Skeletal muscle tissue (tissue), 3 donors: ENCODE measurements at regions not wholly inside any gene's neighbourhood (a gene's known extent, or its start where the extent isn't known, plus 50 kb on each side); places are given as distances from the start of the nearest gene placed in this dataset.

Experiments
- H3K27ac ChIP-seq: one replicate; pipeline ENCODE4 v1.7.0; 2013; ENCODE audit warnings: mild to moderate bottlenecking, low read depth, low read length, inconsistent platforms
- H3K27me3 ChIP-seq, 3 donors: one replicate each; pipeline ENCODE4 v1.7.0; 2013; ENCODE audit warnings: low read length in 3 of 3; ENCODE audit not compliant: control insufficient read depth in 3 of 3, insufficient read depth in 3 of 3
- H3K36me3 ChIP-seq, 3 donors: one replicate each; pipeline ENCODE4 v1.7.0; 2013; ENCODE audit warnings: low read length in 3 of 3; ENCODE audit not compliant: control insufficient read depth in 3 of 3, insufficient read depth in 3 of 3
- H3K4me1 ChIP-seq, 3 donors: one replicate each; pipeline ENCODE4 v1.7.0; 2013; ENCODE audit warnings: low read length in 3 of 3, mild to moderate bottlenecking in 3 of 3; ENCODE audit not compliant: control insufficient read depth in 3 of 3, insufficient read depth in 3 of 3
- H3K4me3 ChIP-seq, 3 donors: one replicate each; pipeline ENCODE4 v1.7.0; 2013; ENCODE audit warnings: low read length in 3 of 3
- H3K9ac ChIP-seq, 3 donors: one replicate each; pipeline ENCODE4 v1.7.0; 2013; ENCODE audit warnings: low read length in 3 of 3, mild to moderate bottlenecking in 3 of 3, moderate library complexity in 2 of 3, low read depth in 1 of 3
- H3K9me3 ChIP-seq, 3 donors: one replicate each; pipeline ENCODE4 v1.7.0; 2013; ENCODE audit warnings: low read length in 3 of 3; ENCODE audit not compliant: control insufficient read depth in 3 of 3
- donor health status: Osteomylitis.

GRCh38 chr14:84751745-84752144, 778.2 kb upstream of the FLRT2 start:
- no peaks in the 10 kb centered on the region for H3K4me1 ChIP-seq
- no peak overlapping the region for H3K4me3 ChIP-seq
- H3K9me3 ChIP-seq: no peaks in the 10 kb centered on the region
- no peak overlapping the region for H3K27ac ChIP-seq
- no peaks in the 10 kb centered on the region for H3K36me3 ChIP-seq
- no peak overlapping the region for H3K9ac ChIP-seq
- no peaks in the 10 kb centered on the region for H3K27me3 ChIP-seq

GRCh38 chr14:84760489-84761126, 769.3 kb upstream of the FLRT2 start:
- no peaks in the 10 kb centered on the region for H3K27me3 ChIP-seq
- no peak overlapping the region for H3K4me3 ChIP-seq
- no peak overlapping the region for H3K9ac ChIP-seq
- no peaks in the 10 kb centered on the region for H3K36me3 ChIP-seq
- peaks cover 0 to 2% (median 0%) of the 10 kb centered on the region in 3 donors for H3K9me3 ChIP-seq
- no peak overlapping the region for H3K27ac ChIP-seq
- H3K4me1 ChIP-seq: no peaks in the 10 kb centered on the region

- H3K4me3 ChIP-seq: no peak overlapping the region
- H3K9me3 ChIP-seq: peaks cover 0 to 2% (median 0%) of the 10 kb centered on the region in 3 donors
- no peaks in the 10 kb centered on the region for H3K4me1 ChIP-seq
- H3K9ac ChIP-seq: no peak overlapping the region
- H3K36me3 ChIP-seq: no peaks in the 10 kb centered on the region
- no peak overlapping the region for H3K27ac ChIP-seq
- no peaks in the 10 kb centered on the region for H3K27me3 ChIP-seq
Measured at GRCh38 chr14:84767434-84767833, 762.5 kb upstream of the FLRT2 start.

- Histone ChIP-seq H3K4me1 (no peaks in the 10 kb centered on the region), H3K9me3 (no peaks in the 10 kb centered on the region), H3K4me3 (no peak overlapping the region), H3K27ac (no peak overlapping the region), H3K27me3 (no peaks in the 10 kb centered on the region), H3K9ac (no peak overlapping the region), H3K36me3 (no peaks in the 10 kb centered on the region)
Measured at GRCh38 chr14:84770030-84770429, 759.9 kb upstream of the FLRT2 start.

- no peaks in the 10 kb centered on the region for H3K9me3 ChIP-seq
- no peak overlapping the region for H3K27ac ChIP-seq
- no peak overlapping the region for H3K9ac ChIP-seq
- no peaks in the 10 kb centered on the region for H3K27me3 ChIP-seq
- H3K36me3 ChIP-seq: no peaks in the 10 kb centered on the region
- no peak overlapping the region for H3K4me3 ChIP-seq
- no peaks in the 10 kb centered on the region for H3K4me1 ChIP-seq
Measured at GRCh38 chr14:84777356-84777755, 752.6 kb upstream of the FLRT2 start.

- no peaks in the 10 kb centered on the region for H3K9me3 ChIP-seq
- H3K27ac ChIP-seq: no peak overlapping the region
- no peak overlapping the region for H3K9ac ChIP-seq
- H3K4me3 ChIP-seq: no peak overlapping the region
- H3K27me3 ChIP-seq: no peaks in the 10 kb centered on the region
- H3K4me1 ChIP-seq: no peaks in the 10 kb centered on the region
- no peaks in the 10 kb centered on the region for H3K36me3 ChIP-seq
Measured at GRCh38 chr14:84782902-84783301, 747.0 kb upstream of the FLRT2 start.

- H3K27ac ChIP-seq: no peak overlapping the region
- no peaks in the 10 kb centered on the region for H3K4me1 ChIP-seq
- H3K4me3 ChIP-seq: no peak overlapping the region
- no peaks in the 10 kb centered on the region for H3K27me3 ChIP-seq
- H3K9ac ChIP-seq: no peak overlapping the region
- no peaks in the 10 kb centered on the region for H3K9me3 ChIP-seq
- H3K36me3 ChIP-seq: no peaks in the 10 kb centered on the region
Measured at GRCh38 chr14:84783511-84783910, 746.4 kb upstream of the FLRT2 start.

GRCh38 chr14:84785996-84786395, 743.9 kb upstream of the FLRT2 start:
- Histone ChIP-seq H3K9me3 (no peaks in the 10 kb centered on the region), H3K9ac (no peak overlapping the region), H3K27ac (no peak overlapping the region), H3K36me3 (no peaks in the 10 kb centered on the region), H3K4me1 (no peaks in the 10 kb centered on the region), H3K27me3 (no peaks in the 10 kb centered on the region), H3K4me3 (no peak overlapping the region)

GRCh38 chr14:84789012-84789411, 740.9 kb upstream of the FLRT2 start:
- H3K4me1 ChIP-seq: no peaks in the 10 kb centered on the region
- no peaks in the 10 kb centered on the region for H3K36me3 ChIP-seq
- H3K9ac ChIP-seq: no peak overlapping the region

GRCh38 chr14:84792722-84793410, 737.1 kb upstream of the FLRT2 start:
- Histone ChIP-seq H3K27me3 (no peaks in the 10 kb centered on the region), H3K4me1 (no peaks in the 10 kb centered on the region), H3K9ac (no peak overlapping the region), H3K9me3 (no peaks in the 10 kb centered on the region), H3K27ac (no peak overlapping the region), H3K36me3 (no peaks in the 10 kb centered on the region), H3K4me3 (no peak overlapping the region)

More at GRCh38 chr14:84789012-84789411, 740.9 kb upstream of the FLRT2 start:
- no peak overlapping the region for H3K4me3 ChIP-seq
- no peak overlapping the region for H3K27ac ChIP-seq
- no peaks in the 10 kb centered on the region for H3K27me3 ChIP-seq
- no peaks in the 10 kb centered on the region for H3K9me3 ChIP-seq
